ENCODE measurements at regions not wholly inside any gene's neighbourhood (a gene's known extent, or its start where the extent isn't known, plus 50 kb on each side); places are given as distances from the start of the nearest gene placed in this dataset.

- no peak for TF ChIP-seq POLR2A (IDR thresholded peaks at IDR 0.05)
- TF ChIP-seq CTCF (IDR thresholded peaks at IDR 0.05), result no peak
Observed at GRCh38 chr4:106676173-106676921, 307.8 kb upstream of the GIMD1 start.
